ENCODE measurements at regions not wholly inside any gene's neighbourhood (a gene's known extent, or its start where the extent isn't known, plus 50 kb on each side); places are given as distances from the start of the nearest gene placed in this dataset.

GRCh38 chr1:199752688-199753027 lies 274.9 kb upstream of the NR5A2 start:
- no peak overlapping the region for H3K27ac ChIP-seq (ENCODE audit: extremely low read length, insufficient read depth, low read length)
- H4K20me1 ChIP-seq (ENCODE audit: insufficient read depth, low read length): no peaks in the 10 kb centered on the region
- H3K9me3 ChIP-seq (ENCODE audit: low read length): no peaks in the 10 kb centered on the region
- H3K4me2 ChIP-seq (ENCODE audit: low read depth, low read length): no peak overlapping the region
- H3K79me2 ChIP-seq (ENCODE audit: insufficient read depth, low read length): no peaks in the 10 kb centered on the region
- no TSS peak for BruUV-seq (replicated peaks)
- ChIA-PET CTCF (ENCODE audit: low intra/inter-chr PET ratio, low total read pairs) (no interaction called here), POLR2A (no interaction called here)
- no peak overlapping the region for H2AFZ ChIP-seq (ENCODE audit: low read length)
- no peak overlapping the region for H3K9ac ChIP-seq (ENCODE audit: insufficient read depth, low read depth, low read length)
- in situ Hi-C loops (cut with HindIII; ENCODE audit: extremely low pct_ligation_motif_present, low pct_unique_long_range_greater_than_20kb): no loop called here
- H3K27me3 ChIP-seq (ENCODE audit: control insufficient read depth in 1 of 2, insufficient read depth in 2 of 2, low read length in 2 of 2): no peaks in the 10 kb centered on the region
- intact Hi-C loops (cut with micrococcal nuclease; ENCODE audit: unreplicated experiment): no loop called here
- H3K4me3 ChIP-seq (replicated peaks in 1 of 3; ENCODE audit: insufficient read depth in 1 of 3, low read depth in 2 of 3, low read length in 3 of 3): no peak overlapping the region
- TF ChIP-seq LBX2 (CRISPR knock-in tag; IDR thresholded peaks at IDR 0.05; ENCODE audit: borderline replicate concordance) (no peak), ATF7-NPFF (CRISPR knock-in tag; IDR thresholded peaks at IDR 0.05; ENCODE audit: low read depth) (no peak), GZF1 (CRISPR knock-in tag; IDR thresholded peaks at IDR 0.05) (no peak), ZBTB49 (CRISPR knock-in tag; IDR thresholded peaks at IDR 0.05; ENCODE audit: borderline replicate concordance) (no peak), RBM39 (IDR thresholded peaks at IDR 0.05; ENCODE audit: low read depth, low read length, poor library complexity, severe bottlenecking) (no peak), ZNF317 (CRISPR knock-in tag; IDR thresholded peaks at IDR 0.05) (no peak), MEIS1 (CRISPR knock-in tag; IDR thresholded peaks at IDR 0.05; ENCODE audit: borderline replicate concordance) (no peak), TEF (CRISPR knock-in tag; IDR thresholded peaks at IDR 0.05) (no peak)
- TF ChIP-seq, protein P1, sequence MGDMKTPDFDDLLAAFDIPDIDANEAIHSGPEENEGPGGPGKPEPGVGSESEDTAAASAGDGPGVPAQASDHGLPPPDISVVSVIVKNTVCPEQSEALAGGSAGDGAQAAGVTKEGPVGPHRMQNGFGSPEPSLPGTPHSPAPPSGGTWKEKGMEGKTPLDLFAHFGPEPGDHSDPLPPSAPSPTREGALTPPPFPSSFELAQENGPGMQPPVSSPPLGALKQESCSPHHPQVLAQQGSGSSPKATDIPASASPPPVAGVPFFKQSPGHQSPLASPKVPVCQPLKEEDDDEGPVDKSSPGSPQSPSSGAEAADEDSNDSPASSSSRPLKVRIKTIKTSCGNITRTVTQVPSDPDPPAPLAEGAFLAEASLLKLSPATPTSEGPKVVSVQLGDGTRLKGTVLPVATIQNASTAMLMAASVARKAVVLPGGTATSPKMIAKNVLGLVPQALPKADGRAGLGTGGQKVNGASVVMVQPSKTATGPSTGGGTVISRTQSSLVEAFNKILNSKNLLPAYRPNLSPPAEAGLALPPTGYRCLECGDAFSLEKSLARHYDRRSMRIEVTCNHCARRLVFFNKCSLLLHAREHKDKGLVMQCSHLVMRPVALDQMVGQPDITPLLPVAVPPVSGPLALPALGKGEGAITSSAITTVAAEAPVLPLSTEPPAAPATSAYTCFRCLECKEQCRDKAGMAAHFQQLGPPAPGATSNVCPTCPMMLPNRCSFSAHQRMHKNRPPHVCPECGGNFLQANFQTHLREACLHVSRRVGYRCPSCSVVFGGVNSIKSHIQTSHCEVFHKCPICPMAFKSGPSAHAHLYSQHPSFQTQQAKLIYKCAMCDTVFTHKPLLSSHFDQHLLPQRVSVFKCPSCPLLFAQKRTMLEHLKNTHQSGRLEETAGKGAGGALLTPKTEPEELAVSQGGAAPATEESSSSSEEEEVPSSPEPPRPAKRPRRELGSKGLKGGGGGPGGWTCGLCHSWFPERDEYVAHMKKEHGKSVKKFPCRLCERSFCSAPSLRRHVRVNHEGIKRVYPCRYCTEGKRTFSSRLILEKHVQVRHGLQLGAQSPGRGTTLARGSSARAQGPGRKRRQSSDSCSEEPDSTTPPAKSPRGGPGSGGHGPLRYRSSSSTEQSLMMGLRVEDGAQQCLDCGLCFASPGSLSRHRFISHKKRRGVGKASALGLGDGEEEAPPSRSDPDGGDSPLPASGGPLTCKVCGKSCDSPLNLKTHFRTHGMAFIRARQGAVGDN (CRISPR knock-in tag; IDR thresholded peaks at IDR 0.05): no peak
- TF ChIP-seq, protein P2, sequence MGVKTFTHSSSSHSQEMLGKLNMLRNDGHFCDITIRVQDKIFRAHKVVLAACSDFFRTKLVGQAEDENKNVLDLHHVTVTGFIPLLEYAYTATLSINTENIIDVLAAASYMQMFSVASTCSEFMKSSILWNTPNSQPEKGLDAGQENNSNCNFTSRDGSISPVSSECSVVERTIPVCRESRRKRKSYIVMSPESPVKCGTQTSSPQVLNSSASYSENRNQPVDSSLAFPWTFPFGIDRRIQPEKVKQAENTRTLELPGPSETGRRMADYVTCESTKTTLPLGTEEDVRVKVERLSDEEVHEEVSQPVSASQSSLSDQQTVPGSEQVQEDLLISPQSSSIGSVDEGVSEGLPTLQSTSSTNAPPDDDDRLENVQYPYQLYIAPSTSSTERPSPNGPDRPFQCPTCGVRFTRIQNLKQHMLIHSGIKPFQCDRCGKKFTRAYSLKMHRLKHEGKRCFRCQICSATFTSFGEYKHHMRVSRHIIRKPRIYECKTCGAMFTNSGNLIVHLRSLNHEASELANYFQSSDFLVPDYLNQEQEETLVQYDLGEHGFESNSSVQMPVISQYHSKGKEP (CRISPR knock-in tag; IDR thresholded peaks at IDR 0.05): no peak
- TF ChIP-seq, protein P3, sequence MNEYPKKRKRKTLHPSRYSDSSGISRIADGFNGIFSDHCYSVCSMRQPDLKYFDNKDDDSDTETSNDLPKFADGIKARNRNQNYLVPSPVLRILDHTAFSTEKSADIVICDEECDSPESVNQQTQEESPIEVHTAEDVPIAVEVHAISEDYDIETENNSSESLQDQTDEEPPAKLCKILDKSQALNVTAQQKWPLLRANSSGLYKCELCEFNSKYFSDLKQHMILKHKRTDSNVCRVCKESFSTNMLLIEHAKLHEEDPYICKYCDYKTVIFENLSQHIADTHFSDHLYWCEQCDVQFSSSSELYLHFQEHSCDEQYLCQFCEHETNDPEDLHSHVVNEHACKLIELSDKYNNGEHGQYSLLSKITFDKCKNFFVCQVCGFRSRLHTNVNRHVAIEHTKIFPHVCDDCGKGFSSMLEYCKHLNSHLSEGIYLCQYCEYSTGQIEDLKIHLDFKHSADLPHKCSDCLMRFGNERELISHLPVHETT (CRISPR knock-in tag; conservative IDR thresholded peaks at IDR 0.05): no peak
- FAIRE-seq: no peak
- no peaks in the 10 kb centered on the region for H3K4me1 ChIP-seq (ENCODE audit: insufficient read depth, low read length)
- DNase-seq (ENCODE audit: low spot score): no peak
- no peaks in the 10 kb centered on the region for H3K36me3 ChIP-seq (replicated peaks in 1 of 2; ENCODE audit: control insufficient read depth in 1 of 2, insufficient read depth in 2 of 2, low read length in 2 of 2)
- ATAC-seq: no peak
- WGBS (ENCODE audit: low lambda C conversion rate): 2% methylated on average over 2 of the region's 2 CpGs
